NCI-H2171 treated with DMSO at 0.1 percent for 48 hours (cell line): ENCODE measurements at regions not wholly inside any gene's neighbourhood (a gene's known extent, or its start where the extent isn't known, plus 50 kb on each side); places are given as distances from the start of the nearest gene placed in this dataset.
"Not testable (repeated sequence)": the region's sequence is repeated elsewhere in the genome, so short reads cannot be mapped to it uniquely, and the experiment has no call there.

Source experiments
- DNase-seq: peaks from one replicate; lab custom pipeline; 2025; lab: John Stamatoyannopoulos, UW

GRCh38 chr5:145658435-145658834, 176.7 kb downstream of the PRELID2 start:
- no peak for DNase-seq

GRCh38 chr5:145652700-145653099, 182.4 kb downstream of the PRELID2 start:
- not testable (repeated sequence) for DNase-seq

- DNase-seq, result not testable (repeated sequence)
Measured at GRCh38 chr5:145647137-145647536, 188.0 kb downstream of the PRELID2 start.

- not testable (repeated sequence) for DNase-seq
Measured at GRCh38 chr5:145643214-145643613, 191.9 kb downstream of the PRELID2 start.

- no peak for DNase-seq
Measured at GRCh38 chr5:145637396-145637795, 197.7 kb downstream of the PRELID2 start.

GRCh38 chr5:145636371-145636770, 198.8 kb downstream of the PRELID2 start:
- no peak for DNase-seq

GRCh38 chr5:145633474-145633873, 201.7 kb downstream of the PRELID2 start:
- no peak for DNase-seq

- DNase-seq, result no peak
Measured at GRCh38 chr5:145632701-145633100, 202.4 kb downstream of the PRELID2 start.

GRCh38 chr5:145629047-145629446, 206.1 kb downstream of the PRELID2 start:
- no peak for DNase-seq

GRCh38 chr5:145628525-145628924, 206.6 kb downstream of the PRELID2 start:
- DNase-seq, result no peak

GRCh38 chr5:145619806-145620310, 215.3 kb downstream of the PRELID2 start:
- DNase-seq, result no peak

GRCh38 chr5:145616739-145617138, 218.4 kb downstream of the PRELID2 start:
- not testable (repeated sequence) for DNase-seq

GRCh38 chr5:145598983-145599382, 236.2 kb downstream of the PRELID2 start:
- DNase-seq, result no peak

GRCh38 chr5:145598184-145598583, 237.0 kb downstream of the PRELID2 start:
- DNase-seq, result no peak

GRCh38 chr5:145591578-145591977, 243.6 kb downstream of the PRELID2 start:
- DNase-seq, result no peak

- no peak for DNase-seq
Measured at GRCh38 chr5:145589063-145589462, 246.1 kb downstream of the PRELID2 start.

- no peak for DNase-seq
Measured at GRCh38 chr5:145588558-145588957, 246.6 kb downstream of the PRELID2 start.

GRCh38 chr5:145588113-145588512, 247.0 kb downstream of the PRELID2 start:
- no peak for DNase-seq

- DNase-seq, result no peak
Measured at GRCh38 chr5:145587710-145588109, 247.4 kb downstream of the PRELID2 start.

GRCh38 chr5:145587308-145587672, 247.9 kb downstream of the PRELID2 start:
- no peak for DNase-seq

- DNase-seq, result no peak
Measured at GRCh38 chr5:145586661-145587307, 248.4 kb downstream of the PRELID2 start.

- DNase-seq, result no peak
Measured at GRCh38 chr5:145585443-145586148, 249.5 kb downstream of the PRELID2 start.

- no peak for DNase-seq
Measured at GRCh38 chr5:145579301-145579700, 255.8 kb downstream of the PRELID2 start.
